ENCODE measurements at regions not wholly inside any gene's neighbourhood (a gene's known extent, or its start where the extent isn't known, plus 50 kb on each side); places are given as distances from the start of the nearest gene placed in this dataset.

DNA sequence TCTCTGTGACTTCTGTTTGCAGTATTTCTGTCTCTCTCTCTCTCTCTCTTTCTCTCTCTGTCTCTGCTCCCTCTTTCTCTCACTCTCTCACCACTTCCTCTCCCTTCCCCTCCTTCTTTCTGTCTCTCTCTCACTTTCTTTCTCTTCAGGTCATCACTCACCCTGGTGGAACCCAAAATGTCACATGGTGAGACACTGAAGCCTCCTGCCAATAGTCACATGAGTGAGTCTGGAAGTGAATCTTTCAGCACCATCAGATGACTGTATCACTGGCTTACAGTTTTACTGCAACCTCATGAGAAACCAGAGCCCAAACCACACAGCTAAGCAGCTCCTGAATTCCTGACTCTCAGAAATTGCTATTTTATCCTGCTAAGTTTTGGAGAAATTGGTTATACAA is 414.6 kb downstream of the CAAP1 start:
- Histone ChIP-seq H2BK5ac (ENCODE audit: low read depth, low read length) (no peak overlapping the region), H2AFZ (ENCODE audit: low read length) (peak overlapping the region; percentile 32), H3K9ac (replicated peaks in 1 of 4; ENCODE audit: extremely low read depth in 1 of 4, low read depth in 3 of 4, low read length in 3 of 4) (no peak overlapping the region), H3K27me3 (replicated peaks in 1 of 4; ENCODE audit: control insufficient read depth in 3 of 4, extremely low read depth in 1 of 4, insufficient read depth in 3 of 4, low read length in 3 of 4) (no peaks in the 10 kb centered on the region), H3K23me2 (ENCODE audit: low read depth, low read length) (no peaks in the 10 kb centered on the region; the same call in 1 of the 2 replicates), H4K91ac (replicated peaks; ENCODE audit: insufficient read length, low read length) (no peak overlapping the region), H3K18ac (ENCODE audit: extremely low read depth, low read length) (no peak overlapping the region), H3K14ac (ENCODE audit: insufficient read length) (no peak overlapping the region), H3K56ac (replicated peaks; ENCODE audit: insufficient read length, low read depth, low read length) (peak overlapping the region; percentile 53), H2BK15ac (ENCODE audit: low read length) (no peak overlapping the region), H3K23ac (ENCODE audit: insufficient read length) (no peak overlapping the region), H2BK12ac (ENCODE audit: low read depth, low read length) (no peak overlapping the region), H3K4me3 (ENCODE audit: extremely low read depth in 1 of 4, insufficient read depth in 2 of 4, low read depth in 3 of 4, low read length in 4 of 4) (no peak overlapping the region), H4K20me1 (replicated peaks in 1 of 2; ENCODE audit: control insufficient read depth in 1 of 2, insufficient read depth in 2 of 2, low read length in 2 of 2) (no peaks in the 10 kb centered on the region), H2BK120ac (replicated peaks; ENCODE audit: low read depth, low read length) (no peak overlapping the region), H3K79me1 (ENCODE audit: low read depth, low read length) (no peaks in the 10 kb centered on the region), H3K4ac (replicated peaks; ENCODE audit: insufficient read length, low read depth, low read length) (no peak overlapping the region), H4K8ac (ENCODE audit: extremely low read depth, insufficient read depth, low read length) (no peak overlapping the region), H3K9me3 (ENCODE audit: insufficient read depth in 2 of 2, low read depth in 1 of 2, low read length in 1 of 2) (no peaks in the 10 kb centered on the region), H2AK5ac (ENCODE audit: low read depth, low read length) (no peak overlapping the region), H3K4me1 (replicated peaks in 1 of 4; ENCODE audit: control insufficient read depth in 3 of 4, insufficient read depth in 4 of 4, low read length in 3 of 4) (no peaks in the 10 kb centered on the region), H3K36me3 (ENCODE audit: control insufficient read depth in 2 of 4, insufficient read depth in 4 of 4, low read length in 3 of 4) (no peaks in the 10 kb centered on the region), H3K79me2 (ENCODE audit: control insufficient read depth in 1 of 2, insufficient read depth in 2 of 2, low read length in 2 of 2) (no peaks in the 10 kb centered on the region), H3K4me2 (ENCODE audit: insufficient read depth in 1 of 2, low read depth in 2 of 2, low read length in 2 of 2) (no peak overlapping the region), H2BK20ac (ENCODE audit: low read length) (no peak overlapping the region), H3K27ac (ENCODE audit: low read depth, low read length) (no peak overlapping the region), H4K5ac (ENCODE audit: insufficient read length, low read depth, low read length) (no peak overlapping the region)
- TF ChIP-seq ZNF274 (IDR thresholded peaks at IDR 0.05; ENCODE audit: borderline replicate concordance, extremely low read depth, low read length) (no peak), CHD2 (IDR thresholded peaks at IDR 0.05; ENCODE audit: low read length) (no peak), SP1 (IDR thresholded peaks at IDR 0.05; ENCODE audit: low read depth, low read length) (no peak), JUND (IDR thresholded peaks at IDR 0.05; ENCODE audit: low read length) (no peak), SIRT6 (IDR thresholded peaks at IDR 0.05; ENCODE audit: low read length) (no peak), HDAC2 (IDR thresholded peaks at IDR 0.05; ENCODE audit: borderline replicate concordance in 1 of 2, low read depth in 2 of 2, low read length in 2 of 2) (no peak)
- no peak for DNase-seq (ENCODE audit: low read depth in 1 of 2, low spot score in 2 of 2)
- no peak for FAIRE-seq
- ChIA-PET CTCF (ENCODE audit: partially characterized antibody) (no interaction called here), POLR2A (ENCODE audit: partially characterized antibody) (no interaction called here)
